RWPE2 (cell line): ENCODE measurements at regions not wholly inside any gene's neighbourhood (a gene's known extent, or its start where the extent isn't known, plus 50 kb on each side); places are given as distances from the start of the nearest gene placed in this dataset.

Experiments
- ATAC-seq: fragments of 200-7000 bp; cut with Tn5 transposase; 3 replicates; pipeline ENCODE4 v1.9.1; 2021; ENCODE audit warnings: low read depth
- DNase-seq: peaks from one replicate; pipeline ENCODE4 v3.0.0-alpha.2; 2020; ENCODE audit warnings: low spot score
- H3K27ac ChIP-seq: fragments of 450-650 bp; 2 replicates; pipeline ENCODE4 v1.5.1; 2017; ENCODE audit warnings: mild to moderate bottlenecking; ENCODE audit not compliant: poor library complexity, severe bottlenecking
- H3K27me3 ChIP-seq: fragments of 250-450 bp; sonication (Bioruptor Pico); 2 replicates; pipeline ENCODE4 v1.5.1; 2021; ENCODE audit warnings: mild to moderate bottlenecking, moderate library complexity; ENCODE audit not compliant: insufficient read depth, poor library complexity, severe bottlenecking
- H3K36me3 ChIP-seq: fragments of 250-450 bp; sonication (Bioruptor Pico); 2 replicates; pipeline ENCODE4 v1.5.1; 2020; ENCODE audit warnings: low read depth, mild to moderate bottlenecking, moderate library complexity
- H3K4me1 ChIP-seq: fragments of 250-450 bp; sonication (Bioruptor Pico); 2 replicates; pipeline ENCODE4 v1.5.1; 2021; ENCODE audit warnings: mild to moderate bottlenecking, moderate library complexity; ENCODE audit not compliant: insufficient read depth, poor library complexity, severe bottlenecking
- H3K4me3 ChIP-seq: fragments of 250-450 bp; sonication (Bioruptor Pico); 2 replicates; pipeline ENCODE4 v1.5.1; 2021; ENCODE audit warnings: mild to moderate bottlenecking, moderate library complexity; ENCODE audit not compliant: severe bottlenecking
- H3K9me3 ChIP-seq: fragments of 250-450 bp; sonication (Bioruptor Pico); 2 replicates; pipeline ENCODE4 v1.5.1; 2021; ENCODE audit warnings: mild to moderate bottlenecking, moderate library complexity; ENCODE audit not compliant: severe bottlenecking
- CTCF ChIP-seq: fragments of 450-650 bp; IDR thresholded peaks from one replicate; pipeline ENCODE4 v1.5.1; 2017; ENCODE audit warnings: mild to moderate bottlenecking, moderate library complexity; ENCODE audit not compliant: poor library complexity, severe bottlenecking

DNA sequence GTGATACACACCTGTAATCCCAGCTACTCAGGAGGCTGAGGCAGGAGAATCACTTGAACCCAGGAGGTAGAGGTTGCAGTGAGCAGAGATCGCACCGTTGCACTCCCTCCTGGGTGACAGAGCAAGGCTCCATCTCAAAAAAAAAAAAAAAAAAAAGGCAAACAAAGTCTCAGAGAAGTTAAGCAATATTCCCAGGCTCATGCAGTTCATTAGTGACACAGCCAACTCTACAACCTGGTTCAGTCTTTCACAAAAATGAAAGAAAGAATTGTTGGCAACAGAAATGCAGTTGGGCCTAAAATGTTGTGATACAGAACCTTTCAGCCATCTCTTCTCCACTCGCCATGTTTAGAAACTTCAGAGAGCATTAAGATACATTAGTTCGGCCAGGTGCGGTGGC, 242.1 kb downstream of the LTN1 start:
- Histone ChIP-seq H3K4me3 (no peak overlapping the region), H3K9me3 (no peaks in the 10 kb centered on the region), H3K36me3 (no peaks in the 10 kb centered on the region), H3K27ac (no peak overlapping the region), H3K27me3 (no peaks in the 10 kb centered on the region), H3K4me1 (no peaks in the 10 kb centered on the region)
- no peak for TF ChIP-seq CTCF
- DNase-seq (no peak), ATAC-seq (no peak)

DNA sequence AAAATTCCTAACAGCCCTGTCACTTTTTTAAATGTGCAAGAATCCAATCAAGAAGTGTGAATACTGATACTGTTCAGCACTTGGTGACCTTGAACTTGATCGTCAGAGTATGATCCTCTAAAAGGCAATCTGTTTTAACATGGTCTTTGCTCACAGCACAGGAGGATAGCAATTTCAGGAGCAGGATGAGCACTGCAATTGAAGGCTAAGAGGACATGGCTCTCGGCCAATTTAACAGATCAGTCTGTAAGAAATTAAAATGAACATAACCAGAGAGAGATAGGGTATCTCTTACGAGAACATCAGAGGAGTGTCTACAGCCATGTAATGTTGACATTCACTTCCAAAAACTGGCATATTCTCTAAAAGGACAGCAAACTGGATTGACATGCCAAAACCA, 243.1 kb downstream of the LTN1 start:
- Histone ChIP-seq H3K36me3 (no peaks in the 10 kb centered on the region), H3K27ac (no peak overlapping the region), H3K9me3 (no peaks in the 10 kb centered on the region), H3K4me3 (no peak overlapping the region), H3K27me3 (no peaks in the 10 kb centered on the region), H3K4me1 (no peaks in the 10 kb centered on the region)
- no peak for ATAC-seq
- TF ChIP-seq CTCF = no peak
- DNase-seq = no peak

DNA sequence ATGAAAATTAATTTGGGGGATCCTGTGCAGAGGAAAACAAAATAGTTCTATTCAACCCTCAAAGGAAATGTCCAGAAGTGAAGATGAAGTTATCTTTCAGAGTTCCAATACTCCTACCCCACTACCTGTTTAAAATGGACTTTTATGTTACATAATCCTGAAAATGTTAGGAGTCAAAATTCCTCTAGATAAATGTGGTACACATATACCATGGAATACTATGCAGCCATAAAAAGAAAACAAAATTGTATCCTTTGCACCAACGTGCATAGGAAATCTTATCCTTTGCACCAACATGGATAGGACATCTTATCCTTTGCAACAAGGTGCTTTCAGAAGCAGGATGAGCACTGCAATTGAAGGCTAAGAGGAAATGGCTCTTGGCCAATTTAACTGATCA, 245.2 kb downstream of the LTN1 start:
- H3K9me3 ChIP-seq = no peaks in the 10 kb centered on the region
- DNase-seq (no peak), ATAC-seq (no peak)
- no peaks in the 10 kb centered on the region for H3K4me1 ChIP-seq
- no peak overlapping the region for H3K27ac ChIP-seq
- H3K27me3 ChIP-seq = no peaks in the 10 kb centered on the region
- no peaks in the 10 kb centered on the region for H3K36me3 ChIP-seq
- no peak overlapping the region for H3K4me3 ChIP-seq
- no peak for TF ChIP-seq CTCF

- DNase-seq = no peak
- ATAC-seq = no peak
- H3K27me3 ChIP-seq = no peaks in the 10 kb centered on the region
- H3K4me3 ChIP-seq = no peak overlapping the region
- TF ChIP-seq CTCF = no peak
- H3K36me3 ChIP-seq = no peaks in the 10 kb centered on the region
- H3K4me1 ChIP-seq = no peaks in the 10 kb centered on the region
- no peaks in the 10 kb centered on the region for H3K9me3 ChIP-seq
- H3K27ac ChIP-seq = no peak overlapping the region
Measured at GRCh38 chr21:28746166-28746565, 246.5 kb downstream of the LTN1 start.

- peak; percentile 96 for TF ChIP-seq CTCF
- Histone ChIP-seq H3K4me3 (peak overlapping the region; percentile 6), H3K4me1 (no peaks in the 10 kb centered on the region), H3K36me3 (no peaks in the 10 kb centered on the region), H3K9me3 (no peaks in the 10 kb centered on the region), H3K27ac (no peak overlapping the region), H3K27me3 (no peaks in the 10 kb centered on the region)
- DNase-seq (no peak), ATAC-seq (peak; percentile 85)
Measured at GRCh38 chr21:28745131-28746016, 247.3 kb downstream of the LTN1 start.
